HL-60 (cell line): ENCODE measurements at regions not wholly inside any gene's neighbourhood (a gene's known extent, or its start where the extent isn't known, plus 50 kb on each side); places are given as distances from the start of the nearest gene placed in this dataset.

ENCODE experiments used
- DNase-seq, 2 experiments: peaks; one replicate each; pipeline ENCODE4 v3.0.0-alpha.2; 2010 to 2020; ENCODE audit warnings: low read depth in 1 of 2, low spot score in 1 of 2
- H3K27ac ChIP-seq: fragments of 250-450 bp; sonication (Bioruptor Pico); replicated peaks from 2 replicates; pipeline ENCODE4 v1.5.1; 2020; ENCODE audit warnings: mild to moderate bottlenecking, moderate library complexity
- H3K27me3 ChIP-seq: fragments of 250-450 bp; sonication (Bioruptor Pico); 2 replicates; pipeline ENCODE4 v1.5.1; 2021; ENCODE audit warnings: mild to moderate bottlenecking, moderate library complexity; ENCODE audit not compliant: insufficient read depth, poor library complexity, severe bottlenecking
- H3K4me3 ChIP-seq: replicated peaks from 2 replicates; pipeline ENCODE4 v1.5.1; 2011; ENCODE audit warnings: mild to moderate bottlenecking, control low read depth, low read length; ENCODE audit not compliant: insufficient read depth
- CTCF ChIP-seq: IDR thresholded peaks from one replicate; pipeline ENCODE4 v1.5.1; 2011; ENCODE audit warnings: low read length, control low read depth, inconsistent platforms; ENCODE audit not compliant: insufficient read depth
- GABPA ChIP-seq: IDR thresholded peaks from 2 replicates; pipeline ENCODE4 v1.6.1; 2012; ENCODE audit warnings: low read depth
- POLR2AphosphoS5 ChIP-seq: IDR thresholded peaks from 2 replicates; pipeline ENCODE4 v1.6.1; 2012; ENCODE audit warnings: low read depth
- REST ChIP-seq: IDR thresholded peaks from 2 replicates; pipeline ENCODE4 v1.6.1; 2012; ENCODE audit warnings: low read depth; ENCODE audit not compliant: insufficient replicate concordance
- SPI1 ChIP-seq: IDR thresholded peaks from 2 replicates; pipeline ENCODE4 v1.6.1; 2012; ENCODE audit warnings: low read depth, mild to moderate bottlenecking, borderline replicate concordance

GRCh38 chr3:178386401-178386800, 149.8 kb upstream of the KCNMB2 start:
- no peak overlapping the region for H3K4me3 ChIP-seq
- no peak overlapping the region for H3K27ac ChIP-seq

GRCh38 chr3:178386880-178387279, 149.4 kb upstream of the KCNMB2 start:
- no peak overlapping the region for H3K4me3 ChIP-seq
- no peaks in the 10 kb centered on the region for H3K27me3 ChIP-seq
- H3K27ac ChIP-seq, result no peak overlapping the region
- no peak for DNase-seq
- TF ChIP-seq GABPA (no peak), REST (no peak)

More at GRCh38 chr3:178386401-178386800, 149.8 kb upstream of the KCNMB2 start:
- no peaks in the 10 kb centered on the region for H3K27me3 ChIP-seq
- DNase-seq, result no peak
- TF ChIP-seq REST (no peak), POLR2AphosphoS5 (no peak), GABPA (no peak), SPI1 (no peak), CTCF (no peak)

- peak; percentile 95 for TF ChIP-seq SPI1
- no peak for TF ChIP-seq POLR2AphosphoS5
- no peak overlapping the region for H3K27ac ChIP-seq
- no peak overlapping the region for H3K4me3 ChIP-seq
- DNase-seq, result peak in 1 of 2 experiments; percentile 38
- H3K27me3 ChIP-seq, result no peaks in the 10 kb centered on the region
These were observed 147.8 kb upstream of the KCNMB2 start for GRCh38 chr3:178388473-178388872.

- TF ChIP-seq REST (no peak), SPI1 (no peak), GABPA (no peak), CTCF (no peak), POLR2AphosphoS5 (no peak)
- Histone ChIP-seq H3K4me3 (no peak overlapping the region), H3K27me3 (no peaks in the 10 kb centered on the region), H3K27ac (no peak overlapping the region)
- no peak for DNase-seq
These were observed 147.0 kb upstream of the KCNMB2 start for GRCh38 chr3:178389258-178389657.
